IPS-11a (cell line): ENCODE measurements at regions not wholly inside any gene's neighbourhood (a gene's known extent, or its start where the extent isn't known, plus 50 kb on each side); places are given as distances from the start of the nearest gene placed in this dataset.

Experiments
- H3K4me3 ChIP-seq: one replicate; pipeline ENCODE4 v1.5.1; 2013; ENCODE audit warnings: low read depth, low read length, control low read depth

DNA sequence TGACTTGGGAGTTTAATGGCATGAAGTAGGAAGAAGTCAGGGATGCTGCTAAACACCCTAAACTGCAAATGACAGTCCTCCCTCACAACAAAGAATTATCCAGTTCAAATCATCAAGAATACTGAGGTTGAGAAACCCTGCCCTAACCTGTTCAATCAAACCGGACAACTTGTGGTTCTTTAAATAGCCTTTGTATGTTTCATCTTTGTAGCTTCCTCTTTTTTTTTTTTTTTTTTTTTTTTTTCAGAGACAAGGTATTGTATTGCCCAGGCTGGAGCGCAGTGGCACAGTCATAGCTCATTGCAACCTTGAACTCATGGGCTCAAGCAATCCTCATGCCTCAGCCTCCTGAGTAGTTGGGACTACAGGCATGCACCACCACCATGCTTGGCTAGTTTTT is 52.5 kb upstream of the TTC29 start:
- H3K4me3 ChIP-seq: no peak overlapping the region

DNA sequence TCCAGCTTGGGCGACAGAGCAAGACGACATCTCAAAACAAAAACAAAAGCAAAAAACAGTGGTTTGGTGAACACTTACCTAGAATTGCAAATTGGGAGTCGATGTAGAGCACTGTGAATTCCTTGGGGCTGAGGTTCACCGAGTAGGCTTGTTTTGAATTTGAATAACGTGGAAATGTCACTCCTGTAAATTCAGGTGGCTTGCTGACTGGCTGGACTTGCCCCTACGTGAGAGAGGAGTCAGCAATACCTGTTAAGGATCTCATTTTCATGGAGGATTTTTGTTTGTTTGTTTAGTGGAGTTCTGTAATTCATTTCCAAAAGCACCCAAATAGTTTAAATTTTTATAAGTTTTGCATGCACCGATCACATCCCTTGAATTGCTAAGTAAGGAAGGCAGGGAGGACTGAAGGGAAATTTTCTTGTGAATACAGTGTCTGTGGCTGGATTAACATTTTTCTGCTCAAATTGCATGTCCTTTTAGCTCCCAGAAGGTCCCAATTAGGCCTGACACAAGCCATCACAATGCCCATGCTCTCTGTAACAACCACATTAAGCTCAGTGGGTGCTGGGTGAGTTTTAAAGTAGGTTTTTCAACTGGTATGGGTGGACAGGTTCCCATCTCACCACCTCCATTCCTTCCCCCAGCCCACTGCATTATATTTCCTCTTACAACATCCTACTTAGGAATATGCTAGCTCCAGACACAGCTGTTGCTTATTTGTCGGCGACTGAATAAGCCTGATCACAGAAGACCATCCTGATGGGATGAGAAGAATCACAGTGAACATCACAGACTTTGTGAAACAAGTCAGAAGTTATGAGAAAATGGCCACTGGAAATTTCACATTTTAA is 58.5 kb upstream of the TTC29 start:
- no peak overlapping the region for H3K4me3 ChIP-seq

- H3K4me3 ChIP-seq: no peak overlapping the region
Measured at GRCh38 chr4:147006229-147006628, 60.6 kb upstream of the TTC29 start.

DNA sequence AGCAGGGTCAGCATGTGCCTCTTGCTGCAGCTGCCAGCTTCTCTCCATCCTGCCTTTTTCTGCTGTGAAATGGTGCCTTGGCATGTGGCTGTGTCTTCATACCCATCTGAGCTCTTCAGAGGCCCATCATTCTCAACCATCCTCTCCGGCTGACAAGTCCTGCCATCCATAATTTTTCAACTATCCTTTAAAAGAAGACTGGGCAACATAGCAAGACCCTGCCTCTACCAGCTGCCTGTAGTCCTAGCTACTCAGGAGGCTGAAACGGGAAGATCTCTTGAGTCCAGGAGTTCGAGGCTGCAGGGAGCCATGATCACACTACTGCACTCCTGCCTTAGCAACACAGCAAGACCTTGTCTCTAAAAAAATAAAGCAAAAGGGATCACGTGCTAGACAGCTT is 64.2 kb upstream of the TTC29 start:
- no peak overlapping the region for H3K4me3 ChIP-seq

GRCh38 chr4:147011411-147011810 is 65.7 kb upstream of the TTC29 start:
- no peak overlapping the region for H3K4me3 ChIP-seq

DNA sequence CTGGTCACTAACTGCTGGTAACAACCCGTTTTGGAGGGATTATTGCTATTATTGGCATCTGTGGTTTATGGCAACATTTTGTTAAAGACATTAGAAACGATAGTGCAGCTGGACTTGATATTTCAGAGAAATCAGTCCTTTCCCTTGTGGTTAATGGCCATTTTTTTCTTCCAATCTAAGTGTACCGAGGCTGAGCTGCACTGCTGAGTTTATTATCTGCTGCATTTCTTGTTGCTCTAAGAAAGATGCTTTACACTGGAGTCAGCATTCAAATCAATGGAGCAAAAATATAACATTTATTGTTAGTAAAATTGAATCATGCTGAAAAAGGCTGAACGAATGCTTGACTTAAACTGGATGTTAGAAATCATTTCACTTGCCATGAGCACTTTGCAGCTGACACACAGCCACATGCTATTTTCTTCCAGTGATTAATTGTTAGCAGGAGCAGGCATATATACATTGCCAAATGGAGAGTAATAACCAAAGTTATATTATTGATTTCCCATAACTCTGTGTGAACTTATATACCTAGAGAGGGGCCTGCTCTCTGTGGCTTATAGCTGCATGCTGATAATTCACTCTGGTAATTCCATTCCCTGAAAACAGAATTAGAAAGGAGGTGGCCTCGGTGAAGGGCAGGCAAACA is 66.5 kb upstream of the TTC29 start:
- no peak overlapping the region for H3K4me3 ChIP-seq

DNA sequence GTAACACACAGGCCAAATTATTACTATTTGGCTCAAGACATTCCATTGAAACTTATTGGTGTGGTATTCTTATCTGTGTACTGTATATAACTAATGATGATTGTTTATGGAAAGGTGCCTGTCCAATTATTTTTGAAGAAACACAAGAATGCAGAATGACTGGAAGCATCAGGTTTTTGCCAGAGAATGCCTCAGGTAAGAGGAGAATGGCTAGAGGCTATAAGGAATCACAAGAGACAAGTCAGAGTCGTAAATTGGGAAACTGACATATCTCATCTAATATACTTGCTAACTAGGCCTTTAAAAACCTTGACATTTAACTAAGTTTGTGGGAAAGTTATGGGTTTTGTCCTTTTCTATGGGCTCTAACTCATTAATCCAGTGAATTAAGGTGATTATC is 69.3 kb upstream of the TTC29 start:
- no peak overlapping the region for H3K4me3 ChIP-seq

- no peak overlapping the region for H3K4me3 ChIP-seq
Measured at GRCh38 chr4:147015491-147015890, 69.8 kb upstream of the TTC29 start.

DNA sequence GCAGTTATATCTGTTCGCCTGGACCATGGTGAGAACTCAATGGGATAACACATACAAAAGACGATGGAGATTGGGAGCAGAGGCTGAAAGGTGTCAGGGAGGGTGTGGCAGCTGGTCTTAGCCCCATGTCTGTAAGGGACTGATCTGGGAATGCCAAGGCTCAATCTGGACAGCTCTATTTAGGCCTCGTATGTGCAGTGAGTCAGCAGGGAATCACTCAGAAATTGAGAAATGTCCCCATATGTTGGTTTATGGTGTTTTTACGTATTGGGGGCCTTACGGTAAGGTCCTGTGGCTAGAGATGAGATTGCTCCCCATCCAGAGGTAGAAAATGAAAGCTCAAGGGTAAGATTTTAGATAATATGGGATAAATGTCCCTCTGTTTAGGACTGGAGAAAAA is 71.4 kb upstream of the TTC29 start:
- no peak overlapping the region for H3K4me3 ChIP-seq

DNA sequence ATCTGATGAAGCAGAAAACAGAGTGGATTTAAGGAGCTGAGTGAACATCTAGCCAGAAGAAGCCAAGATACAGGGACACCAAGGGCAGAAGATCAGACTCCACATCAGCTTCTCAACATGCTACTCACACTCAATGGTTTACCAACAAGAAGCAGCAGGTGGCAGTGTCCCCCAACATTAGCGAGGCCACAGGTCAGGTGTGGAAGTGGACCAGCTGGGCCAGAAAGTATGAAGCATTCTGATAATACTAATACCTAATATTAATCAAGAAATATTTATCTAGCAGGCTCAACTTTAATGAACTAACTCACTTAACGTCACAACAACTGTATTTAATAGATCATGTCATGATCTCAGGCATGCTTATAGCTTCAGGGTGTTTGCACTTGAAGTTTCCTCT is 73.4 kb upstream of the TTC29 start:
- H3K4me3 ChIP-seq: no peak overlapping the region

GRCh38 chr4:147020456-147020855 is 74.8 kb upstream of the TTC29 start:
- H3K4me3 ChIP-seq: no peak overlapping the region

- H3K4me3 ChIP-seq: no peak overlapping the region
Measured at GRCh38 chr4:147025042-147025441, 79.4 kb upstream of the TTC29 start.

- H3K4me3 ChIP-seq: no peak overlapping the region
Measured at GRCh38 chr4:147029296-147029695, 83.6 kb upstream of the TTC29 start.

DNA sequence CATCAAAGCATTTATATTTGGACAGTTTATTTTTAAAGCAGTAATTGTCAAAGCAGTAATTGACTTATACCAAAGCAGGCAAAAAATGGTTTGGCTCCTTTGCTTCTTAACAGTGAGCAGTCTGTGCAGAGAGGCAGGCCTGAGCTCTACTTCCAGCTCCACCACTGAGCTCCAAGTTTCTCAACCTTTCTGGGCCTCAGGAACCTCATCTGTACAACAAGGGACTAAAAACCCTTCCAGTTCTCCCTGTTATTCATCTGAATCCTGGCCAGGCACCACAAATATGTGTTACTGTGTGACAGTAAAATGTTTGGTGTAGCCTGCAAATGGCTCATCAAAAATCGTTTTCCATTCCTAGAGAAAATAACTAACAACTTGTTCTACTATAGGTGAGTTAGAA is 88.7 kb upstream of the TTC29 start:
- H3K4me3 ChIP-seq: no peak overlapping the region

GRCh38 chr4:147037069-147037468 is 91.4 kb upstream of the TTC29 start:
- no peak overlapping the region for H3K4me3 ChIP-seq

DNA sequence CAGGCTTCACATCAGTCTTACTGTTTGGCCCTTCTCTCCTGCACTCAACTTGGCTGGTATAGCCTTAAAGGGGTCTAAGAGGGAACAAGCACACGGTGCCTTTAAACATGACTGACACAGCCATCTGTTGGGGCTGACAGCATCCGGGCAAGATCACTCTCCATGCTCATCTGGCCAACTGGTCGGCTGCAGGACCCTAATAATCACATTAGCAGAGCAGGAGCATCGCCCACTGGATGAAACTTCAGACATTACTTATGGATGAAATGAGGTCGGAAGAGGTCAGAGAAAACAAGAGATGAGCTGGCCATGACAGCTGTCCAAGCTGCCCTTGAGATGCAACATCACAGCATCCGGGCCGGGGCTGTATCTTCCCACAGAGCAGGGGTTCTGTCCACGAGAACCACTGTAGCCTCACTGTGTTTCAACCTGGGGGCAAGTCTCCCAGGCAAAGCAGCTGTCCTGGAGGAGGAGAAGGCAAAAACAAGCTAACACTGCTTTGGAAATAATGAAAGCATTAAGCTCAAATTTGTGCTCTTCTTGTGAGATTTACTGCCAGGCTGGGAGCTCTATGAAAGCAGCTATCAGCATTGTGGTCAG is 94.4 kb upstream of the TTC29 start:
- no peak overlapping the region for H3K4me3 ChIP-seq

DNA sequence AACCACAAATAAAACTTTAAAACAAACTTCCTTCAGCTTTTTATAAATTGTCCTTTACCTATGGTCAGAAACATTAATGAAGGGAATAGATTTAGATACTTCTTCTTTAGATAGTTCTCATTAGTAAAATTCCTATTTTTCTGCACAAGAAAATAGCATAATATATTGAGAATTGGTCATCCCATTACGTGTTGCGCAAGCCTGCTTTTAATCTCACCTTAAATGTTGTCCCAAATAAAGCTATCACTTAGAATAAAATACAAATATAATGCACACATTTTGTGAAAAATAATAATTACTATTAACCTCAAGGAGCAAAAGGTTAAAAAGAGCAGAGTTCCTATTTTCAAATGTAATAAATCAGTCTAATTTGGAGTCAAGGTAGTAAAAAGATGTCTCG is 95.2 kb upstream of the TTC29 start:
- H3K4me3 ChIP-seq: no peak overlapping the region

DNA sequence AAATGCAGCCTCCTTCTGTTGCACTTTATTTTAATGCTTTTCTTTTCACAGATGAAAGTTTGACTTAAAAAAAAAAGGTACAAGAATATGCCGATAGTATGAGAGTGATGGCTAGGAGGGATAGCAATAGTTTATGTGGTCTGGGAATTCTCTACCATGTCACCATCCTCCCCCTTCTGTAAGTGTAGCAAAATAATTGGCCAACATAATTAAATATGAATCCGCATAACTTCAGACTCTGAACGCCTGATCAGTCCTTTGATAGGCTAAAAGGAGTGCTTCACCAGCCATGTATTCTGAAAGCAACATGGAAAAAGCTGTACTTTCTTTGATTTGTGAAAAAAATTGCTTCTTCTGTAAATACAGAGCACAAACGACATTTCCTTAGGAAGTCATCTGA is 95.7 kb upstream of the TTC29 start:
- H3K4me3 ChIP-seq: no peak overlapping the region

GRCh38 chr4:147042046-147042445 is 96.4 kb upstream of the TTC29 start:
- H3K4me3 ChIP-seq: no peak overlapping the region

DNA sequence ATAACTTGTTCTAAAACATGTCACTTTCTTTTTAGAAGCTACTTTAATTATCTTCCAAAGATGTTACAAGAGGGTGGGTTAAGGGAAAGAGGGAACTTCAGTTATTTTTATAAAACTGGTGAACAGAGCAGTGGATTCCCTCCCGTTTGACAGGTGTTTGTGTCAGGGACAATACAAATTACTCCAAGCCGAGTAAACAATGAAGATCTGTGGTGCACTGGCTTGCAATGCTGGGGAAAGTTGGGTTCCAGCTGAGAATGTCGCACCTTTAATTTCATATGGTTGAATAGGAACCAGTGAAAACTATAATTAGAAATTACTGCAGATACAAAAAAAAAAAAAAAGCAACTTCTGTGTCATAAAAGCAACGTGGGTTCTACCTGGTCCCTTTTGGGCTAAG is 98.6 kb upstream of the TTC29 start:
- no peak overlapping the region for H3K4me3 ChIP-seq

- no peak overlapping the region for H3K4me3 ChIP-seq
Measured at GRCh38 chr4:147049946-147050345, 104.3 kb upstream of the TTC29 start.

DNA sequence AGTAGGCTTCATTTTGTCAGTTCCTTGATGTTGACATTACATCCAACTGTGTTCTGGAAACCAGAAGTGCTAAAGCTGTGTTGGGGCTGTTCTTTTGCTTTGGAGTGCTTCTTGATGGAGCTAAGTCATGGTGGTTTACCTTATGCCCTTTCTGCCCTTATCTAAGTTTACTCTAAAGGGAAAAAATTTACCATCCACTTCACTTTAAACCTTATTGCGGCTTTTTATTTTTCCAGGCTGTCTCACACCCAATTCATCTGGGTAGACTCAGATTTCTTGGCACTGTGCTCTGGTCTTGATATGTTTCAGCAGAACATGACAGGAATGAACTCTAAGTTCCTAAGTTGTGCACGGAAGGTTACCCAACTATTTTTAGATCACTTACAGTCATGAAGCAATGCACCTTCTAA is 104.7 kb upstream of the TTC29 start:
- H3K4me3 ChIP-seq: no peak overlapping the region
